Stimulated activated CD8-positive, alpha-beta memory T cell treated with anti-CD3 and anti-CD28 coated beads, Interleukin-12 subunit alpha, Interleukin-12 subunit beta, amount 100 ng/mL, for 4 hours (primary cell): ENCODE measurements at regions not wholly inside any gene's neighbourhood (a gene's known extent, or its start where the extent isn't known, plus 50 kb on each side); places are given as distances from the start of the nearest gene placed in this dataset.

Source experiments
- DNase-seq: peaks from one replicate; pipeline ENCODE4 v3.0.0-alpha.2; 2020; ENCODE audit warnings: low read depth

DNA sequence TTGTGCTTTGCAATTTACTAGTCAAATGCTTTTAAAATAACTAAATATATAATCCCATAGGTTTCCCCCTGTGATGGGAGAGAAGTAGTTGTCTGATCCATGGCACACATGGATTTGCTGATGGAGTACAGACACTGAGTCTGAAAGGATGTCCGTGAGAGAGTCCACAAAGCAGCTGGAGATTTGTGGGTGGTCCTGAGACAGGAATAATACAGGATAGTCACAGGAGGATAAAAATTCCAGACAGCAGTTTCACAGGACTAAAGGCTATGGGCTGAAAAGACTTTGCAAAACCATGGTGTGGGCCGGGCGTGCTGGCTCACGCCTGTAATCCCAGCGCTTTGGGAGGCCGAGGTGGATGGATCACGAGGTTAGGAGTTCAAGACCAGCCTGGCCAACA, 58.7 kb upstream of the ZFR start:
- DNase-seq = no peak

DNA sequence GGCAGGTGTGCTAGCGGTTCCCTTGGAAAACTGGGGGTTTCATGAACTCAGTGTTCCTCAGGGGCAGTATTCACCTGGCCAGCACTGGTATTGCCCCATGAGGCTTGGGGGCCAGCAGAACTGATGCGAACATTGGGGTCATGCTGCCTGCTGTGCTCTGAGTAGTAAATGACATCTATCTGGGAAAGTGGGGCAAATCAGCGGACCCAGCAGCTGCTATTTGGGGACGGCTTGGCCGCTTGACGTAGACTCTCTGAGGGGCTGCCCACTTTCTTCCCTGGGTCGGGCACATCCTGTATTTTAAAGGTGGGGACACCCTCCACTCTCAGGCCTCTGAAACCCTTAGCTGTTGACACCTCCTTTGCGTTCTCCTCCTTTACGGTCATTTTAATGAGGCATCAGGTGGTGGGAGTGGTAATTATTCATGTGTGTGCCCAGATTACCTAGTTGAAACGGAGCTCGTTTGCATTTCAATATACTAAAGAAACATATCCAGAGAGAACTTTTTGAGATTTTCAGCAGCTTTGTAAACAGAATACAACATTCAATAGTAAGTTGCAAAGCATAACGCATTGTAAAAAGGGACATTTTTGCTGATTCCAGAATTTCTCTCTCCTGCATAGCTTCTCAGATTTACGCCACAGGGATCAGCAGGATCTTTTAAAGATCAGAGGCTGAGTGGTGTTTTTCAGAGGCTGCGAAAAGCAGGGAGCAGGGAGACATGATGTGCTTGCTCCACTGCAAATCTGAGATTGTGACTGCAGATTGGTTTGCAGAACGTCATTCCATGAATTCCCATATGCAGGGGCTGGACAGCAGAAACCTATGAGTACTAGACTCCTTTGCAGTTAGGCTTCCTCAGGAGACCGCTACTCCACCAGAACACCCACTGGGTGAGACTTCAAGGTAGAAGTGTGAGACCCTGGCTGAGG, 56.8 kb upstream of the ZFR start:
- no peak for DNase-seq

DNA sequence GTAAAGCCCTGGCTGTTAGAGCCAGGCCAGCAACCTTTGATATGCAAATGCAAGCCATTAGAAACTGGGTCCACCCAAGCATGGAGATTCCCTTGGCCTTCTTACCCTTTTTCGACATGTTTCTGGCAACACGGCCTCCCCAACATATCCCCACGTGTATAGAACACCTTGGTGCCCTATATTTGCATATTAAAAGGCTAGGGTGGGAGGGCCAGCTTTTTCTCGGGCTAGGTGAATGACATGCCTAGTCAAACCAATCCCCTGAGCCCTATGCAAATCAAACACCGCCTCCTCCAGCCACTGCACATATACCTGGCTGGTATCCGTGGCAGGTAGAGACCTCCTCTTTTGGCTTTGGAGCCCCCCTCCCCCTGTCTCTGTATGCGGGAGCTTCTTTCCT, 55.6 kb upstream of the ZFR start:
- DNase-seq = no peak

DNA sequence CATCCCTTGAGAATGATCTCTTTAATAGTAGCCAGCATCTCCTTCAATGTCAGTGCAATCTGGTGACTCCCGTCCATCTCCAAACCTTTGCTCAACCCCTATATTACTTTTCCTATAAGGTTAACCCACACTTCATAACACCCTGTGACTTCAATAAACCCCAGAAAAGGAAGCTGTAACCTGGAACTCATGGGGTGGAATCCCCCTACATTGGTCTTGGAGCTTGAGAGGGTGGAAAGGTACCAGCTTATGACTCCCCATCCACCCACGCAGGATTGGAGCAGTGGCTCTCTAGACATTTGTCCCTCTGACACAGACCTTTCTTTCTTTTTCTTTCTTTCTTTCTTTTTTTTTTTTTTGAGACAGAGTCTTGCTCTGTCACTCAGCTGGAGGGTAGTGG, 54.7 kb upstream of the ZFR start:
- no peak for DNase-seq

DNA sequence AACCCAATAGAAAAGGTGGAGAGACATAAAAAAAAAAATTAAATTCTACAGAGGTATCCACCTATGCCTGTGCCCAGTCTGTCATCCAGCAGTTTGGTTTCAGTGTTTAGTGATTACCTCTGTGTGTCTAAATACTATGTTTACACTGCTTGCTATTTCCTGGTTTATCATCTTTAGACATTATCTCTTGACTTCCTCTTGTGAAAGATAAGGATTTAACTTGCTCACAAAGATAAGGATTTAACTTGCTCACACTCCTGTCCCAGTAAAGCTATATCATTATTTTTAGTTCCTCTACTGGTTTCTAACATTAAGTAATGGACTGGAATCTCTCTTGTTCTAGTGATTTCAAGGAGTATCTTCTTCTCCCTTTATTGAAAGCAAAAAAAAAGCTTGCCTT, 53.9 kb upstream of the ZFR start:
- DNase-seq = no peak

DNA sequence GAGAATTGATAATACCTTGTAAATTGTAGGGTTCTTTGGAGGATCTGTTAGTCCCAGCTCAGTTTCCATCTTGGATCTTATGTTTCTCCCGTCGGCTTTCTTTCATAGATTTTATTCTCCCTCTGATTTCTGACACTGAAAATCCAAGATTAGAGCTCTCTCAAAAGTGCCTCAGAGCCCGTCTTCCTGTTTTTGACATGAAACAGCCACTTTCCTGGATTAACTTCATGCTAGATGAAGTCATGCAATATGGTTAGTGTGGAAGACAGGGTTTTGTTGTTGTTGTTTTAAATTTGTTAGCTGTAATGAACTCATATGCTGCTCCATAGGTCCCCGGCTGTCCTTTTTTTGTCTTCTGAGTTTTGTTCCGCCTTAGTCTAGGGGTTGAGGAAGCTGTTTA, 51.6 kb upstream of the ZFR start:
- no peak for DNase-seq

DNA sequence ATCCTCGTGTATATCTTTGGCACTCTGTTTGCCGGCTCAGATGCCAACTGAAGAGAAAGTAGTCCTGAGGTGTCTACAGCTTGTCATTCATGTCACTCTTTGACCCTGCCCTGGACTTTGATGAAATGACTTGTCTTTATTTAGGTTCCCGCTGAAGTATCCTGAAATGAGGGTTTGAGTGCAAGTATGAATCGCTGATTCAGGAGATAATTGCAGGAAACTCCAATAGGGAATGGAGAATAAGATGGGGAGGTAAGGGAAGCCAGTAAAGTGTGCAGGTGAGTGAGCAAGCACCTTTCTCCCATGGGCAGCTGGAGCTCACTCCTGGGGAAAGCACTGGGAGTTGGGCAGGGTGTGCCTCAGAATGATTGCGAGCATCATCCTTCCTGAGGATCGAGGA, 50.3 kb upstream of the ZFR start:
- DNase-seq = no peak
